ENCODE measurements at regions not wholly inside any gene's neighbourhood (a gene's known extent, or its start where the extent isn't known, plus 50 kb on each side); places are given as distances from the start of the nearest gene placed in this dataset.

GRCh38 chrX:110428144-110428543 lies 69.5 kb downstream of the RTL9 start:
- TF ChIP-seq, protein P1, sequence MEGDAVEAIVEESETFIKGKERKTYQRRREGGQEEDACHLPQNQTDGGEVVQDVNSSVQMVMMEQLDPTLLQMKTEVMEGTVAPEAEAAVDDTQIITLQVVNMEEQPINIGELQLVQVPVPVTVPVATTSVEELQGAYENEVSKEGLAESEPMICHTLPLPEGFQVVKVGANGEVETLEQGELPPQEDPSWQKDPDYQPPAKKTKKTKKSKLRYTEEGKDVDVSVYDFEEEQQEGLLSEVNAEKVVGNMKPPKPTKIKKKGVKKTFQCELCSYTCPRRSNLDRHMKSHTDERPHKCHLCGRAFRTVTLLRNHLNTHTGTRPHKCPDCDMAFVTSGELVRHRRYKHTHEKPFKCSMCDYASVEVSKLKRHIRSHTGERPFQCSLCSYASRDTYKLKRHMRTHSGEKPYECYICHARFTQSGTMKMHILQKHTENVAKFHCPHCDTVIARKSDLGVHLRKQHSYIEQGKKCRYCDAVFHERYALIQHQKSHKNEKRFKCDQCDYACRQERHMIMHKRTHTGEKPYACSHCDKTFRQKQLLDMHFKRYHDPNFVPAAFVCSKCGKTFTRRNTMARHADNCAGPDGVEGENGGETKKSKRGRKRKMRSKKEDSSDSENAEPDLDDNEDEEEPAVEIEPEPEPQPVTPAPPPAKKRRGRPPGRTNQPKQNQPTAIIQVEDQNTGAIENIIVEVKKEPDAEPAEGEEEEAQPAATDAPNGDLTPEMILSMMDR (IDR thresholded peaks at IDR 0.05; ENCODE audit: low read depth, low read length) = no peak
- Histone ChIP-seq H3K9me3 (no peaks in the 10 kb centered on the region), H3K4me3 (ENCODE audit: low read depth, low read length) (no peak overlapping the region), H3K27me3 (no peaks in the 10 kb centered on the region), H3K36me3 (no peaks in the 10 kb centered on the region), H3K4me1 (no peaks in the 10 kb centered on the region)
- DNase-seq = no peak

- TF ChIP-seq, protein P1 (IDR thresholded peaks at IDR 0.05; ENCODE audit: low read depth, low read length) = no peak
- Histone ChIP-seq H3K36me3 (no peaks in the 10 kb centered on the region), H3K4me1 (no peaks in the 10 kb centered on the region), H3K27me3 (no peaks in the 10 kb centered on the region), H3K4me3 (ENCODE audit: low read depth, low read length) (no peak overlapping the region), H3K9me3 (no peaks in the 10 kb centered on the region)
- DNase-seq = no peak
Measured at GRCh38 chrX:110430293-110431076, 71.8 kb downstream of the RTL9 start.

GRCh38 chrX:110432091-110432905 lies 73.7 kb downstream of the RTL9 start:
- Histone ChIP-seq H3K36me3 (no peaks in the 10 kb centered on the region), H3K4me3 (ENCODE audit: low read depth, low read length) (no peak overlapping the region), H3K27me3 (no peaks in the 10 kb centered on the region), H3K9me3 (no peaks in the 10 kb centered on the region), H3K4me1 (no peaks in the 10 kb centered on the region)
- no peak for DNase-seq
- TF ChIP-seq, protein P1 (IDR thresholded peaks at IDR 0.05; ENCODE audit: low read depth, low read length) = no peak

DNA sequence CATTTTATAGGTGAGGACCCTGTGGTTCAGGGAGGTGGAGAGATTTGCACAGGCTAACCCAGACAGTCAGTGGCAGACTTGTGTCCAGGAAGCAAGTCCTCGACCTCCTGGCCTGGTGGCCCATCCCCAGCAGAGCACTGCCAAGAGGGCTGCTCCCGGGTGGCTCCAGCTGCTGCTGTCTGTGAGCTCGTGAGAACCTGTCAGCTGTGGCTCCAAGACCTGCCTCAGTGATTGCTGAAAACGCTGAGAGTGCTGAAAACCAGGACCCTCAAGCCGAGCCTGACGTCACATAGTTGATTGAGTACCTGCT lies 74.2 kb downstream of the RTL9 start:
- no peaks in the 10 kb centered on the region for H3K27me3 ChIP-seq
- TF ChIP-seq, protein P1 (IDR thresholded peaks at IDR 0.05; ENCODE audit: low read depth, low read length) = no peak
- H3K36me3 ChIP-seq = no peaks in the 10 kb centered on the region
- H3K4me3 ChIP-seq (ENCODE audit: low read depth, low read length) = no peak overlapping the region
- H3K4me1 ChIP-seq = no peaks in the 10 kb centered on the region
- no peaks in the 10 kb centered on the region for H3K9me3 ChIP-seq
- no peak for DNase-seq

- H3K27me3 ChIP-seq = no peaks in the 10 kb centered on the region
- TF ChIP-seq, protein P1 (IDR thresholded peaks at IDR 0.05; ENCODE audit: low read depth, low read length) = no peak
- DNase-seq = no peak
- no peaks in the 10 kb centered on the region for H3K9me3 ChIP-seq
- no peaks in the 10 kb centered on the region for H3K36me3 ChIP-seq
- no peak overlapping the region for H3K4me3 ChIP-seq (ENCODE audit: low read depth, low read length)
- no peaks in the 10 kb centered on the region for H3K4me1 ChIP-seq
Measured at GRCh38 chrX:110435196-110435595, 76.5 kb downstream of the RTL9 start.

GRCh38 chrX:110436523-110436922 lies 77.9 kb downstream of the RTL9 start:
- H3K27me3 ChIP-seq = no peaks in the 10 kb centered on the region
- H3K4me3 ChIP-seq (ENCODE audit: low read depth, low read length) = no peak overlapping the region
- no peaks in the 10 kb centered on the region for H3K4me1 ChIP-seq
- TF ChIP-seq, protein P1 (IDR thresholded peaks at IDR 0.05; ENCODE audit: low read depth, low read length) = no peak
- DNase-seq = no peak
- H3K9me3 ChIP-seq = no peaks in the 10 kb centered on the region
- H3K36me3 ChIP-seq = no peaks in the 10 kb centered on the region

Measured in BE2C (cell line).